Kidney capillary endothelial cell (primary cell): ENCODE measurements at regions not wholly inside any gene's neighbourhood (a gene's known extent, or its start where the extent isn't known, plus 50 kb on each side); places are given as distances from the start of the nearest gene placed in this dataset.
"Not testable (repeated sequence)": the region's sequence is repeated elsewhere in the genome, so short reads cannot be mapped to it uniquely, and the experiment has no call there.

ENCODE experiments used
- DNase-seq: peaks from one replicate; pipeline ENCODE4 v3.0.0-alpha.2; 2018; ENCODE audit warnings: low spot score

DNA sequence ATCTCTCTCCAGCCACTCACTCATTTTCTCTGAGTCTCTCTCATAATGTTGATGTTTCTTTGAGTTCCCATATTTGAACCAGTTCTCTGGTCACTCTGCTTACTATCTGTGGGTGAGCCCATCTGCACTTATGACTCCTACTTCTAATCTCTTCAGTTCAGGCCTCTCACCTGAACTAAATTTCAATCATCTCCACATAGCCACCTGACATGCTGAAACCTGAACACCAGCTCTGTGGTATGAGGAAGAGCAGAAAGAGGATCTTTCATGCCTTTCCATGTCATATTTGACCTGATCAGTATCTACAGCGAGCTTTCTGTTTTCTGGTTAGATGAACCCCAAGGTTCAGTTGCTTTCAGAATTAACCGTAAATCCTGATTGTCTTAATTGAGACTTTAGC lies 122.2 kb upstream of the ESX1 start:
- DNase-seq: no peak

- DNase-seq: no peak
Observed at GRCh38 chrX:104372547-104372946, 117.8 kb upstream of the ESX1 start.

GRCh38 chrX:104370089-104370488 lies 115.4 kb upstream of the ESX1 start:
- DNase-seq: no peak

- DNase-seq: not testable (repeated sequence)
Observed at GRCh38 chrX:104360774-104361173, 106.0 kb upstream of the ESX1 start.

DNA sequence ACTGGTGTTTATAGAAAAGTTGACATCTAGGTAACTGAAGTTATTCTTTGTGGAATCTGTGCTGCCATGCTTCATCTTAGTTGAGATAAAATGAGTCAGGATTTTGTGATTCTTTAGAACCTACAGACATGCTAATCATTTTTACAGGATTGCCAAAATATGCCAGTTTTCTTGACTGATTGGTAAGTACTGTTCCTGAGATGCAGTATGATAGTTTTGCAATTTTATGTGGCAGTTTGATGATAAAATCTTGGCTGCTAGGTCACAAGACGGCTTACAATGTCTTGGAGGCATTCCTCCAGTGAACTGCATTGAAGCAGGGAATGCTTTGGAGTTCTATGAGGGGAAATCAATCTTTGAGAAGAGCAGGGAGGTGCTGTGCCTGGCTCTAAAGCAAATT lies 104.4 kb upstream of the ESX1 start:
- DNase-seq: no peak

DNA sequence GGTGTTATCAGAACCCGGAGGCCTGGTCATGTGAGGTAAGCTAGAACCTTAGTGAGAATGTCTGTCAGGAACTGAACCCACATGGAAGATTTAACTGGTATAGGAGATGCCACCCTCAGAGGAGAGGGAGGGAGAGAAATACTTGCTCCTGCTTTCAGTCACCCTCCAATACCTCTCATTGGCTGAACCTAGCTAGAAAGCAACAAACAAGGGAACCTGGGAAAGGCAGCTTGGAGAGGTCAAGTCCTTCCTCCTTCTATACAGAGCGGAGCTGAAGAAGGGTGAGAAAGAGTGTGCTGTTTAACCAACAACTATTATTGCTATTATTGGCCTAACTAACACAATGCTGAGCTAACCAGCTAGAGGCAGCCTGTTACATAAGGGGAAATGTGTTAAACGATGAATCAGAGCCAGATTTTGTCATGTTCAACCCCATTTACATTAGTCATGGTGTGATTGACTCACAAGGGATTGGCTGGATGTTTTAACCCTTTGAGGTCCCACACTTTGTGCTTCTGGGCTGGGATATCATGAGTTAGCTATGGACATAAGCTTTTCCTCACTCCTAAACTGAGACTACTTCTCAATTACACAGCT lies 96.5 kb upstream of the ESX1 start:
- peak; percentile 77 for DNase-seq

DNA sequence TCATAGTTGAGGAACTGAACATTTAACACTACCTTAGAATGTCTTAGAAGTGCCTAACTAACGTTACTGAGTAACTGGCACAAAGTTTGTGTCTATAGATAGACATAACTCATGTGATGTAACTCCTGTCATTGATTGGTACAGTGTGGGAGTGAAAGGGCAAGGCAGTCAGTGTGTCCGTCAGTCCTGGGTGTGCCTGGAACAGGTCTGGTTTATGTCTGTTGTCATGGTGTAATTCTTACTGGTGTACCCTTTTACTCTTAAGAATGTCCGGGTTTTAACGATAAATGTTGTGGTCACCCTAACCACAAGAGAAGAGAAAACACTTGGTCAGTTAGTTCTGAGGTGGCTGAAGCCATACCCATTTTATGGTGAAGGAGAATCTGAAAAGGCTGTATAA lies 93.1 kb upstream of the ESX1 start:
- DNase-seq: no peak

DNA sequence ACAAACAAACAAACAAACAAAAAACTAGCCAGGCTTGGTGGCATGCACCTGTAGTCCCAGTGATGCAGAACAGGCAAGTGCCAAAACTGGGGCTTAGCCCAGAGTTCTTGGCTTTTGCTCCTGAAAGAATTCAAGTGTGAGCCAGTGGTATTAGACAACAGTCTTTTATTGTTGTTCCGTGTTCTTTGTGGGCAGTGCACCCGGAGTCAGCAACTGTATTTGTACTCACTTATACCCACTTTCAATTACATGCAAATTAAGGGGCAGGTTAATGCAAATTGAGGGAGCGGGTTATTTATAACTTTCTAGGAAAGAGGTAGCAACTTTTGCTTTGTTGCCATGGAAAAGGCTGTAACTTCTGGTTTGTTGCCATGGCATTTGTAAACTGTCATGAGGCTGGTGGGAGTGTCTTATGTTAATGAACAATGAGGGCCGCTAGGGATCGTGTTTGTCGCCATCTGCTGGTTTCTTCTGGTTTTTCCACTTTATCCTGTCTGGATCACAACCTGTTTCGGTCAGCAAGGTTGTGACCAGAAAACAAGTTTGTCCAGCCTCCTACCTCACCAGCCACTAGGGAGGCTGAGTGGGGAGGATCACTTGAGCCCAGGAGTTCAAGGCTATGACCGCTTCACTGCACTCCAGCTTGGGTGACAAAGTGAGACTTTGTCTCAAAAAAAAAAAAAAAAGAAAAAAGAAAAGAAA lies 88.8 kb upstream of the ESX1 start:
- peak; percentile 63 for DNase-seq

DNA sequence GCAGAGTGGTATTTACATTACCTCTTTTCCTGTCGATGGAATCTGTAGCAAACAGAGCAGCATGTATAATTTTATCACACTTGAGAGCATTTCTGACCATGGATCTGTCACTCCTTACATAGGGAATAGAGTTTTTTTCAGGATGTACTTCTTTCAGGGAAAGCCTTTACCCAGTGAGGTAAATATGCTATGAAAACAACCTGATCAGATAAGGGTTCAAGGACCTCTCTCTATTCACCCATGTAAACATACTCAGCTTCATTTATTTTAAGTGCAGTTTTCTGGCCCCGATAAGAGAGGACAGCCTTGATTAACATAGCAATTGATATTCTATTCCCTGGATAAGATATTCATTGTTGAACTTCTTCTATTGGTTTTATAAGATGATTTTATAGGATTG lies 87.3 kb upstream of the ESX1 start:
- no peak for DNase-seq

- DNase-seq: no peak
Observed at GRCh38 chrX:104335756-104336155, 81.0 kb upstream of the ESX1 start.

- no peak for DNase-seq
Observed at GRCh38 chrX:104334971-104335370, 80.2 kb upstream of the ESX1 start.

DNA sequence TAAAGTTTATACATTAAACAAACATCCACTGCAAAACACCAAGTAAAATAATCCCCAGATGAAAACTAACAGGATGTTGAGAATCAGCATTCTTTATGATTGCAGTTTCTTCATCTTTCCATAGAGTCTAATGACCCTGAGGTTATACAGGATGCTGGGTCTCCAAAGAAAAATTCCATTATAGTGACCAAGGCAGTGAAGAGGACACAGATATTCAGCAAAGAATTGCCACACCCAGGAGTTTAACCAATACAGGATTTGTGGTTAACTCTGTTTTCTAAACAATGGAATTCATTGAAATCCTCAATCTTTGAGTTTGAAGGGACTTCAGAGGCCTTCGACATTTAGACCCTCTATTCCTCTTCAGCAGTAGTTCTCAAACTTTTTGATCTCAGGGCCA lies 76.2 kb upstream of the ESX1 start:
- DNase-seq: no peak

GRCh38 chrX:104329731-104330130 lies 75.0 kb upstream of the ESX1 start:
- no peak for DNase-seq

GRCh38 chrX:104325213-104325585 lies 70.5 kb upstream of the ESX1 start:
- no peak for DNase-seq

GRCh38 chrX:104324461-104325212 lies 69.9 kb upstream of the ESX1 start:
- no peak for DNase-seq

DNA sequence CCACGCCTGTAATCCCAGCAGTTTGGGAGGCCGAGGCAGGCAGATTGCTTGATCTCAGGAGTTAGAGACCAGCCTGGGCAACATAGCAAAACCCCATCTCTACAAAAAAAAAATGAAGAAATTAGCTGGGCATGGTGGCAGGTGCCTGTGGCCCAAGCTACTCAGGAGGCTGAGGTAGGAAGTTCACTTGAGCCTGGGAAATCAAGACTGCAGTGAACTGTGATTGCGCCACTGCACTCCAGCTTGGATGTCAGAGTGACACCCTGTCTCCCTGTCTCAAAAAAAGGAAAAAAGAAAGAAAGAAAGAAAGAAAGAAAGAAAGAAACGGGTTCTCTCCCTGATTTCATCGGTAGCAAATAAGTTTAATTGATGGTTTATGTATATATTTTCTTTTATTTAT lies 64.6 kb upstream of the ESX1 start:
- DNase-seq: no peak

DNA sequence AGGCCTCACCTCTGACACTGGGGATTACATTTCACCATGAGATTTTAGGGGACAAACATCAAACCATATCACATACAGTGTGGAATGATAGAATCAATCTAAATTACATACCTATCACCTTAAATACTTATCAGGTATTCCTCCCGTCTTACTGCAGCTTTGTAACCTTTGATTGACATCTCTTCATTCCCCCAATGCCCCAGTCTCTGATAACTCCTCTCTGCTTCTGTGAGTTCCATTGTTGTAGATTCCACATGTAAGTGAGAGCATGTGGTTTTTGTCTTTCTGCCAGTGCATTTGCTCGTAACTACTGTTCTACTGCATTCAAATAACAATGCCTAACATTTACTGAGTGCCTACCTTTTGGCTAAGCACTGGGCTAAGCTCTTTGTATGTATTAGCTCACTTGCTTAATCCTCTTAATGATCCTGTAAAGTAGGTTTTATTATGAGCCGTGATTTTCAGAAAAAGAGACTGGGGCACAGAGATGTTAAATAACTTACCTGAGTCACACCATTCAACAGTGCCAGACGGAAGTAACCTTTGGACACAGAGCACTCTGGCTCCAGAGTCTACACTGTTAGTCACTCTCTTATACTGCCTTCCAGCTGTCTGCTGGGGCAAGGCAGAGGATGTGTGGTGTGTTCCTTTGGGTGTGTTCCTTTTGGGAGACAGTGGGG lies 63.7 kb upstream of the ESX1 start:
- DNase-seq: no peak

- no peak for DNase-seq
Observed at GRCh38 chrX:104316739-104317138, 62.0 kb upstream of the ESX1 start.

DNA sequence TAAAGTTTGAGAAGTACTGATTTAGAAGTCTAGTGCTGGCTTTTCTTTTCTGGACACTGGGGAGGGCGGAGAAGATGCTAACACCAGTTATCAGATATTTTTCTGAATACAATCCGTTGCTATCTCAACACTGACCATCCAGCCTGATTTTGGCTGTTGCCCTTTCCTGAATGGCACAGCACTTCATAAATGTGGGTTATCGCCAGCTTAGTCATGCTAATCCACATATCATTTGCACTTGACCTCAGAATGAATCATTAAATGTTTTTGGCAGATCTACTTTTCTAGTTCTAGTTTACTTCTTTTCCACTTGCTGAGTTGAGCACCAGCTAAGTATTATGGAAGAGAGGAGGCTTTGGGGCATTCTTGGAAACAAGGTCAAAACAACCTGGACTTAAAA lies 60.8 kb upstream of the ESX1 start:
- DNase-seq: no peak

- no peak for DNase-seq
Observed at GRCh38 chrX:104310657-104311254, 56.0 kb upstream of the ESX1 start.

- no peak for DNase-seq
Observed at GRCh38 chrX:104310090-104310489, 55.4 kb upstream of the ESX1 start.

DNA sequence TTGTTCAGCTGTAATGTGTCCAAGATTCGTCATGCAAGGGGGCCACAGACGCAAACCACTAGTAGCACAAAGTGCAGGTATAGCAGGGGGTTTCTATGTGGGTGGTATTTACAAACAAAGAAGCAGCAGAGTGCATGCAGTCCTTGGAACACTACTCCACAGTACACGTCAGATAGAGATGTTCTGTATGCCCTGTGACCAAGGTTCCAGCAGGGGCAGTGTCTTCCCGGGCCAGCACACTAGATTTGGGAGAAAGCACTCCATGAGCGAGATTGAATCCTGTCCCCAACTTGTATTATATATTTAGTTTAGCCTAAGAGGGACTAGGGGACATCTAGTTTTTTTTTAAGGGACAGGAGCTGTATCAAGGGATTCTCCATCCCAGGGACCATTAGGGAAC lies 54.4 kb upstream of the ESX1 start:
- DNase-seq: no peak

DNA sequence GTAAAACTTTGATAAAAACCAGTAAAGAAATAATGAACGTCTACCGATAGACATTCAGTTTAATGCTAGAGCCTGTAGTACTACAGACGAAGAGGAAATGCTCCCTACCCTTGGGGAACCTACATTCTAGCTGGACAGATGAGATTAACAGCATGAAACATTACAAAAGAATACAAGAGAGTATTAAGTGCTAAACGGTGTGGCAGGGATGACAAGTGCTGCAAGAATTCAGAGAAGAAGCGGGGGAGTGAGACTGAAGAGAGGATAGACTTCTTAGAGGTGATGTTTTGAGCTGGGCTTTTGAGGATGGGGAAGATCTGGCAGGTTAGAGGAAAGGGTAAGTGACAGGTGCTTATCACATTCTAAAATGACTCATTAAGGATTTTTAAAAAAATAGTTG lies 52.6 kb upstream of the ESX1 start:
- DNase-seq: no peak
